ENCODE measurements at regions not wholly inside any gene's neighbourhood (a gene's known extent, or its start where the extent isn't known, plus 50 kb on each side); places are given as distances from the start of the nearest gene placed in this dataset.

- peak; percentile 81 for DNase-seq
These were observed 54.9 kb downstream of the MAGEB17 start for GRCh38 chrX:16222151-16222550.

DNA sequence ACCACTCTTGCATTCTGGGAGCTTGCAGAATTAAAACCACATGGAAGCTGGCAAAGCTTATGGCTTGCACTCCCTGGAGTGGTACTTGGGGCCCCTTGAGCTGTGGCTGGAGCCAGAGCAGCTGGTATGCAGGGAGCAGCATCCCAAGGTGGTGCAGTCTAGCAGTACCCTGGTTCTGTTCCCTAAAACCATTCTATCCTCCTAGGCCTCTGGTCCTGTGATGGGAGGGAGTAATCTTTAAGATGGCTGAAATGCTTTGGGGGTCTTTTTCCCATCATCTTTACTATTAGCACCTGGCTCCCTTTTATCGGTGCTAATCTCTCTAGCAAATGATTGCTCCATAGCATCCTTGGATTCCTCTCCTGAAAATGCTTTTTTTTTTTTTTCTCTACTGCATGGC lies 56.1 kb downstream of the MAGEB17 start:
- DNase-seq, result no peak

DNA sequence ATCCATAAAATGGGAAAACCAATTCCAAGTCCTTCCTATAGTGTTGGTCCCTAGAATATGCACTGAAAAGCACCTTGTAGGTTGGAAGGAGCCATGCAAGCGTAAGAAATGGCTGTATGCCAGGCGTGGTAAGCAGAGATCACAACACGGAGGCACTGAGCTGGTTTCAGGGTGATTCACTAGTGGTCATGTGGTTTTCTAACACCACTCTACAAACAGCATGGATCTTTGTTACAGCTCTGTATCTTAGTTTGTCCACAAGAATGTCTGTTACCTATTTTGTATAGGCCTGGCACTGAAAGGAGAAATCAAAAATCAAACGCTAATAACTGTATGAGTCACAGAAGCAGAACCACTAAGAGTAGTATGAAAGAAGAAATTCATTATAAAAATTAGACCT lies 71.9 kb downstream of the MAGEB17 start:
- DNase-seq, result peak; percentile 80

GRCh38 chrX:16240231-16240905 lies 73.1 kb downstream of the MAGEB17 start:
- DNase-seq, result no peak

DNA sequence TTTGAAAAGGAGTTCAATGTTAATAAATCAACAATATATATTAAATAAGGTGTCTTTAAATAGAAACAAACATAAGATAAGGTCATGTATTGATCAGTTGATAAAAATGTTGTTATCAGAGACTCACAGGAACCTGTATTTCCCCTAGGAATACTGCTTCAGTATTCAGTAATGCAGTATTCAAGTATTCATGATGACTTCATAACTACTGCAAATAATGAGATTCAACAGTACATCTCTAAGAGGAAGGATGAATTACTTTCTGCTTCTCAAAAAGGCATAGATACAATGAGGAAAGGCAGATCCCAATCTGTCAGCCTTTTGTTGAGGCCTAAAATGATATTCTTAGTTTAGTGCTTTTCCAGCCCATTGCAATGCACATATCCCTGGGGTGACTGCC lies 73.7 kb downstream of the MAGEB17 start:
- DNase-seq, result no peak

- DNase-seq, result peak; percentile 11
These were observed 83.0 kb downstream of the MAGEB17 start for GRCh38 chrX:16250296-16250695.

- no peak for DNase-seq
These were observed 84.5 kb downstream of the MAGEB17 start for GRCh38 chrX:16251782-16252181.

GRCh38 chrX:16258882-16259281 lies 91.6 kb downstream of the MAGEB17 start:
- DNase-seq, result no peak

DNA sequence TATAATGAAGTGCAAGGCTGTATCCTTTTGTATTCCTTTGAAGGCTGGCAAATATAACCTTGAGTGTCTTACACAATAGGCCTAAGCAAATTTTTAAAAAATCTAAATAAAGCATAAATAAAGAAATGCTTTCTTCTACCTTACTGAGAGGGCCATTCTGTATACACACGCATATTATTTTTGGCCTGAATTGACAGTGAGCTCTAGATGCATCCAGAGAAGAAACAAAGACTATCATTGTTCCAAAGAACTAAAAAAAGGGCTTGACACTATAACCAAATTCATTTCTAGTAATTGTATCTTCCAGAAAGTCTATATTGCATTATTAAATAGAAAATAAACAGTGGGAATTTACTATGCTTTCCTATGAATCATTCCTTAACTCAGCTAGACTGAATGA lies 100.2 kb downstream of the MAGEB17 start:
- DNase-seq, result no peak

DNA sequence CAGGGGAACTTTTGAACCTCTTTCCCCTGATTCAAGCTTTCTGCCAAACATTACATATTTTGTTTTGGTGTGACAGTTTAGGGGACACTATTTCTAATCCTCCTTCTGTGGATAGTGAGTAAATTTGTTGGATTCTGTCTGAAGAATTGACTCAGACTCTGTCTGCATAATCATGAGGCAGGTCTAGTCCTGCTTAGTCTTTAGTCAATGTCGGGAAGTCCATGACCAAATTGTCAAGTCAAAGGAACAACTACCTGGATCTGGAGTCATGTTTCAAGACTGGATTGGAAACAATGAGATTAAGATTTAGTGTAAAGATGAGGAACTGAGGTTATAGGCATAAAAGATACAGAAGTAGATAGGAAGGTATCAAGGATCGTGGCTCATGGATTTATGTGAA lies 100.9 kb downstream of the MAGEB17 start:
- no peak for DNase-seq

- no peak for DNase-seq
These were observed 111.6 kb downstream of the MAGEB17 start for GRCh38 chrX:16278927-16279326.

DNA sequence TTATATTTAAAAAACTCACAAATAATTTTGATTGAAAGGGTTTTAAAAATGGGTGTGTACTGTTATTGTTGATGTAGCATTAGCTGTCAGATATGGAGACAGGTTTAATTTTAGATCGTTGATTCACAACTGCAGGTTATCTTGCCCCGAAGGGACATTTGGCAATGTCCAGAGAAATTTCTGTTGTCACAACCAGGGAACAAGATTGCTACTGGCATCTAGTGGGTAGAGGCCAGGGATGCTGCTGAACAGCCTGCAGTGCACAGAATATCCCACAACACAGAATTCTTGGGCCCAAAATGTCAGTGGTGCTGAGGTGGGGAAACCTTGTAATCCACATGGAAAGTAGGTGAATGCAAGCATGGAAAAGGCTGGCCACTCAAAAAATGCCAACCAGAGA lies 114.9 kb downstream of the MAGEB17 start:
- DNase-seq, result no peak

- DNase-seq, result no peak
These were observed 117.6 kb downstream of the MAGEB17 start for GRCh38 chrX:16284842-16285241.

DNA sequence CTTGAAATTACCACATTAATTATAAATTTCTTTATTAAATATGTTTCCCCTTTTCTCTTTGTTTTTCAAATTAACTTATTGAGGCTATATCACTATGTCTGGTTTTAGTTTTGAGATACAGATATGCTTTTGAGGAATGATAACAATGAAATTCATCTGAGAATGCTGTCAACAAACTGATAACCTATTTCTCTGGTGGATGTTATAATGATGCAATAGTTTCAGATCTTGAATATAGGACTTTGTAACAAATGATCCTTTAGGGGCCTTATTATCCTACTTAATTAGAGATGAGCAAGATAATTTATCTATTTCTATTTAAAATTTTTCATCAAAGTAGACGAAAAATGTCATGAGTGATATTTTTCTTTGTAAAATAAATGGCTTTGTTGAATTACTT lies 123.7 kb downstream of the MAGEB17 start:
- no peak for DNase-seq

- no peak for DNase-seq
These were observed 133.6 kb downstream of the MAGEB17 start for GRCh38 chrX:16300831-16301230.

GRCh38 chrX:16304751-16305150 lies 137.5 kb downstream of the MAGEB17 start:
- DNase-seq, result peak; percentile 1

- DNase-seq, result peak; percentile 2
These were observed 137.9 kb downstream of the MAGEB17 start for GRCh38 chrX:16305187-16305586.

DNA sequence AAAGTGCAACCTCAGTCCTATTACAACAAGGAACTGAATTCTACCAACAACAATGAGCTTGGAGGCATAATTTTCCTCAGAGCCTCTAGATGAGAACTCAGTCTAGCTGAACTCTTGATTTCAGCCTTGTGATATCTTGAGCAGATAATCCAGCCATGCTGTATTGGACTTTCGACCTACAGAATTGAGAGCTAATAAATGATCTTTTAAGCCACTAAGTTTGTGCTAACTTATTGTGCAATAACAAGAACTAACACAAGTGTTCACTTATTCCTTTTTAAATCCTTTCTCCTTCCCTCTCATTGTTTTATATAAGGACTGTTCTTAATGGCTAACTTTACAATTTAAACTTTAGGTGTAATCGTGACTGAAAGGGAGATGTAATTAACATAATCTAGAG lies 140.7 kb downstream of the MAGEB17 start:
- DNase-seq, result no peak

GRCh38 chrX:16308773-16309172 lies 141.5 kb downstream of the MAGEB17 start:
- DNase-seq, result no peak

GRCh38 chrX:16310326-16310725 lies 143.0 kb downstream of the MAGEB17 start:
- no peak for DNase-seq

GRCh38 chrX:16311671-16312070 lies 144.4 kb downstream of the MAGEB17 start:
- no peak for DNase-seq

GRCh38 chrX:16312761-16313623 lies 145.7 kb downstream of the MAGEB17 start:
- no peak for DNase-seq

GRCh38 chrX:16316331-16316730 lies 149.1 kb downstream of the MAGEB17 start:
- no peak for DNase-seq

GRCh38 chrX:16319929-16320328 lies 152.6 kb downstream of the MAGEB17 start:
- peak; percentile 44 for DNase-seq
